H9 (cell line): ENCODE measurements at regions not wholly inside any gene's neighbourhood (a gene's known extent, or its start where the extent isn't known, plus 50 kb on each side); places are given as distances from the start of the nearest gene placed in this dataset.

Experiments used
- DNase-seq: peaks from one replicate; pipeline ENCODE4 v3.0.0-alpha.2; 2017
- H2AFZ ChIP-seq: one replicate; pipeline ENCODE4 v1.6.1; 2013; ENCODE audit warnings: mild to moderate bottlenecking, low read length, control low read depth, moderate library complexity
- H2AK5ac ChIP-seq: 2 replicates; pipeline ENCODE4 v1.6.1; 2013; ENCODE audit warnings: low read length, control low read depth, mixed read lengths; ENCODE audit not compliant: insufficient read length
- H2BK120ac ChIP-seq: one replicate; pipeline ENCODE4 v1.6.1; 2013; ENCODE audit warnings: low read depth, mild to moderate bottlenecking, low read length, control low read depth, inconsistent platforms; ENCODE audit not compliant: poor library complexity, severe bottlenecking
- H2BK12ac ChIP-seq: 2 replicates; pipeline ENCODE4 v1.6.1; 2013; ENCODE audit warnings: low read length, control low read depth, mixed read lengths, low read depth; ENCODE audit not compliant: insufficient read length
- H2BK15ac ChIP-seq: 2 replicates; pipeline ENCODE4 v1.6.1; 2013; ENCODE audit warnings: low read depth, low read length, control low read depth
- H2BK20ac ChIP-seq: one replicate; pipeline ENCODE4 v1.6.1; 2013; ENCODE audit warnings: low read depth, mild to moderate bottlenecking, low read length, control low read depth, inconsistent platforms; ENCODE audit not compliant: poor library complexity, severe bottlenecking
- H2BK5ac ChIP-seq: 2 replicates; pipeline ENCODE4 v1.6.1; 2013; ENCODE audit warnings: low read length, control low read depth, mixed read lengths; ENCODE audit not compliant: insufficient read length
- H3K14ac ChIP-seq: 2 replicates; pipeline ENCODE4 v1.6.1; 2013; ENCODE audit warnings: low read length, control low read depth; ENCODE audit not compliant: insufficient read depth
- H3K18ac ChIP-seq: 2 replicates; pipeline ENCODE4 v1.6.1; 2013; ENCODE audit warnings: low read depth, mild to moderate bottlenecking, mixed read lengths, low read length, control low read depth; ENCODE audit not compliant: insufficient read length
- H3K23ac ChIP-seq: 2 replicates; pipeline ENCODE4 v1.6.1; 2013; ENCODE audit warnings: low read length, control low read depth, mixed read lengths, low read depth; ENCODE audit not compliant: insufficient read length
- H3K23me2 ChIP-seq: 2 replicates; pipeline ENCODE4 v1.6.1; 2013; ENCODE audit warnings: low read depth, mild to moderate bottlenecking, mixed read lengths, low read length, control low read depth; ENCODE audit not compliant: insufficient read length, poor library complexity, severe bottlenecking
- H3K27ac ChIP-seq: 2 replicates; pipeline ENCODE4 v1.5.1; 2013; ENCODE audit warnings: low read length, control low read depth, mixed read lengths, low read depth; ENCODE audit not compliant: insufficient read length
- H3K27me3 ChIP-seq: 2 replicates; pipeline ENCODE4 v1.6.1; 2013; ENCODE audit warnings: low read length, control low read depth, inconsistent platforms; ENCODE audit not compliant: insufficient read depth
- H3K4ac ChIP-seq: 2 replicates; pipeline ENCODE4 v1.6.1; 2013; ENCODE audit warnings: low read depth, mild to moderate bottlenecking, control low read depth, inconsistent platforms, low read length, moderate library complexity
- H3K4me1 ChIP-seq: 2 replicates; pipeline ENCODE4 v1.6.1; 2013; ENCODE audit warnings: low read length, control low read depth, inconsistent platforms; ENCODE audit not compliant: insufficient read depth
- H3K4me2 ChIP-seq: 2 replicates; pipeline ENCODE4 v1.6.1; 2013; ENCODE audit warnings: low read length, control low read depth, mixed read lengths; ENCODE audit not compliant: insufficient read length, insufficient read depth
- H3K56ac ChIP-seq: 2 replicates; pipeline ENCODE4 v1.6.1; 2013; ENCODE audit warnings: low read depth, mild to moderate bottlenecking, mixed read lengths, low read length, control low read depth; ENCODE audit not compliant: insufficient read length
- H3K79me1 ChIP-seq: 2 replicates; pipeline ENCODE4 v1.6.1; 2013; ENCODE audit warnings: low read depth, mild to moderate bottlenecking, moderate library complexity, low read length, control low read depth, inconsistent platforms; ENCODE audit not compliant: insufficient read depth, poor library complexity, severe bottlenecking
- H3K79me2 ChIP-seq: 2 replicates; pipeline ENCODE4 v1.6.1; 2013; ENCODE audit warnings: low read length, control low read depth, inconsistent platforms; ENCODE audit not compliant: insufficient read depth
- H3K9ac ChIP-seq: 2 replicates; pipeline ENCODE4 v1.6.1; 2013; ENCODE audit warnings: low read length, control low read depth, mixed read lengths; ENCODE audit not compliant: insufficient read length; ENCODE audit errors: extremely low read depth
- H3K9me3 ChIP-seq: one replicate; pipeline ENCODE4 v1.6.1; 2013; ENCODE audit warnings: low read depth, low read length, inconsistent platforms; ENCODE audit not compliant: control insufficient read depth
- H3T11ph ChIP-seq: one replicate; pipeline ENCODE4 v1.6.1; 2013; ENCODE audit warnings: mild to moderate bottlenecking, low read length, control low read depth, inconsistent platforms
- H4K20me1 ChIP-seq: one replicate; pipeline ENCODE4 v1.6.1; 2013; ENCODE audit not compliant: control insufficient read depth, insufficient read length, insufficient read depth
- H4K5ac ChIP-seq: 2 replicates; pipeline ENCODE4 v1.6.1; 2013; ENCODE audit warnings: low read depth, mild to moderate bottlenecking, mixed read lengths, low read length, control low read depth; ENCODE audit not compliant: insufficient read length
- H4K8ac ChIP-seq: replicated peaks from 2 replicates; pipeline ENCODE4 v1.6.1; 2013; ENCODE audit warnings: low read length, control low read depth, mixed read lengths, low read depth; ENCODE audit not compliant: insufficient read length
- H4K91ac ChIP-seq: 2 replicates; pipeline ENCODE4 v1.6.1; 2013; ENCODE audit warnings: low read depth, mild to moderate bottlenecking, moderate library complexity, mixed read lengths, low read length, control low read depth; ENCODE audit not compliant: insufficient read length
- H3K27ac Mint-ChIP-seq, 3 experiments: 2 replicates in 2 of 3; 3 replicates in 1 of 3; pipeline ENCODE4 v1.8.0; 2020 to 2021; ENCODE audit warnings: mixed read lengths in 3 of 3, mild to moderate bottlenecking in 1 of 3, moderate library complexity in 1 of 3
- H3K27me3 Mint-ChIP-seq: 2 replicates; pipeline ENCODE4 v1.8.0; 2021; ENCODE audit warnings: low read depth, mild to moderate bottlenecking, moderate library complexity, mixed read lengths
- H3K36me3 Mint-ChIP-seq, 3 experiments: 2 replicates in 2 of 3; 3 replicates in 1 of 3; pipeline ENCODE4 v1.8.0; 2020 to 2021; ENCODE audit warnings: low read depth in 3 of 3, mixed read lengths in 3 of 3; ENCODE audit not compliant: insufficient read depth in 1 of 3
- H3K4me1 Mint-ChIP-seq, 2 experiments: 2 replicates each; pipeline ENCODE4 v1.8.0; 2020; ENCODE audit warnings: mixed read lengths in 2 of 2
- H3K4me3 Mint-ChIP-seq, 2 experiments: 2 replicates in 1 of 2; 3 replicates in 1 of 2; pipeline ENCODE4 v1.8.0; 2020 to 2021; ENCODE audit warnings: mild to moderate bottlenecking in 2 of 2, mixed read lengths in 2 of 2, moderate library complexity in 1 of 2
- H3K9me3 Mint-ChIP-seq, 2 experiments: 2 replicates in 1 of 2; 3 replicates in 1 of 2; pipeline ENCODE4 v1.8.0; 2020; ENCODE audit warnings: mild to moderate bottlenecking in 2 of 2, mixed read lengths in 2 of 2, moderate library complexity in 1 of 2
- CTCF ChIP-seq: fragments of 200-600 bp; sonication (generic); conservative IDR thresholded peaks from 3 replicates; pipeline ENCODE4 v1.8.0; 2021; ENCODE audit warnings: antibody characterized with exemption, mild to moderate bottlenecking
- whole genome bisulfite sequencing: extraction: QIAGEN DNeasy Blood & Tissue Kit; methylation state at CpG from one replicate; pipeline ENCODE4 v1.1.7; 2013; ENCODE audit warnings: missing lambda C conversion rate, low lambda C conversion rate, mixed read lengths; ENCODE audit not compliant: insufficient read length; ENCODE audit errors: extremely low coverage; 5-methylcytosine and 5-hydroxymethylcytosine counted together

GRCh38 chr3:153314038-153314437 lies 152.0 kb downstream of the RAP2B start:
- H2BK5ac ChIP-seq = no peak overlapping the region
- H3K27me3 ChIP-seq = no peaks in the 10 kb centered on the region
- no peak overlapping the region for H3K18ac ChIP-seq
- H4K8ac ChIP-seq = no peak overlapping the region
- no peak overlapping the region for H2BK120ac ChIP-seq
- H3K4me1 ChIP-seq = no peaks in the 10 kb centered on the region
- TF ChIP-seq CTCF = no peak
- no peaks in the 10 kb centered on the region for H3K4me1 Mint-ChIP-seq
- peaks cover 0 to 5% of the 10 kb centered on the region in 2 experiments; a peak in 2 of 5 replicates for H3K9me3 Mint-ChIP-seq
- H3K9me3 ChIP-seq = no peaks in the 10 kb centered on the region
- H3K79me2 ChIP-seq = no peaks in the 10 kb centered on the region
- H3T11ph ChIP-seq = no peak overlapping the region
- no peak overlapping the region for H3K9ac ChIP-seq
- H3K36me3 Mint-ChIP-seq = no peaks in the 10 kb centered on the region; a peak in 1 of 7 replicates
- H2AFZ ChIP-seq = no peak overlapping the region
- H3K56ac ChIP-seq = no peak overlapping the region
- no peak overlapping the region for H3K14ac ChIP-seq
- H3K4me2 ChIP-seq = no peak overlapping the region
- no peak for DNase-seq
- H3K27me3 Mint-ChIP-seq = no peaks in the 10 kb centered on the region; the same call in 1 of the 2 replicates
- no peak overlapping the region for H3K4ac ChIP-seq
- no peak overlapping the region for H3K23ac ChIP-seq
- H3K27ac ChIP-seq = no peak overlapping the region
- no peak overlapping the region for H4K5ac ChIP-seq
- no peak overlapping the region for H2AK5ac ChIP-seq
- H3K27ac Mint-ChIP-seq = no peak overlapping the region
- no peak overlapping the region for H2BK12ac ChIP-seq
- H3K4me3 Mint-ChIP-seq = no peak overlapping the region
- H2BK20ac ChIP-seq = no peak overlapping the region
- no peaks in the 10 kb centered on the region for H3K79me1 ChIP-seq
- no peak overlapping the region for H2BK15ac ChIP-seq
- WGBS = no CpG with 5 or more reads among the region's 1 CpG
- no peaks in the 10 kb centered on the region for H3K23me2 ChIP-seq
- no peaks in the 10 kb centered on the region for H4K20me1 ChIP-seq
- no peak overlapping the region for H4K91ac ChIP-seq
